Hematopoietic multipotent progenitor cell (in vitro differentiated cells): ENCODE measurements at regions not wholly inside any gene's neighbourhood (a gene's known extent, or its start where the extent isn't known, plus 50 kb on each side); places are given as distances from the start of the nearest gene placed in this dataset.
A peak's percentile ranks its signal among the peaks of the same experiment; 100 is the strongest.

Experiments
- DNase-seq, 3 donors: peaks; one replicate each; pipeline ENCODE4 v3.0.0-alpha.2; 2011 to 2015; ENCODE audit warnings: low read depth in 2 of 3, low spot score in 2 of 3

GRCh38 chr4:171202908-171203307 is 610.3 kb upstream of the GALNTL6 start:
- DNase-seq, result no peak

DNA sequence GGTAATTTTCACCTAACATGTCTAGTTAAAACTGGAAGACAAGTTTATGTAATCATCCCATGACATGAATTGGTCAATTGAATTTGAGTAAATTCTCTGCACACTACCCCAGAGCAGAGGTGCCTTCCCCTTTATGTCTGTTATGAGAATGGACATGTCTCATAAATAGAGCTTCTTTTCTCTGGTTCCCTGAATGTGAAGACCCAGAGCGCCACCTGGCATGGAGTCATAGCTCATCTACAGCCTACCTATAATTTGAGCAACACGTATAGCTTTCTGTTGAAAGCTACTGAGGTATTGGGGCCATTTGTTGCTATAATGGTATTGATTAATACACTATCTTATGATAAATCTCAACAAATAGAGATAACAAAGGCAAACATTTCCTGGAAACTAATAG is 626.5 kb upstream of the GALNTL6 start:
- DNase-seq, result peak in 2 of 3 donors; percentile 16 to 36

DNA sequence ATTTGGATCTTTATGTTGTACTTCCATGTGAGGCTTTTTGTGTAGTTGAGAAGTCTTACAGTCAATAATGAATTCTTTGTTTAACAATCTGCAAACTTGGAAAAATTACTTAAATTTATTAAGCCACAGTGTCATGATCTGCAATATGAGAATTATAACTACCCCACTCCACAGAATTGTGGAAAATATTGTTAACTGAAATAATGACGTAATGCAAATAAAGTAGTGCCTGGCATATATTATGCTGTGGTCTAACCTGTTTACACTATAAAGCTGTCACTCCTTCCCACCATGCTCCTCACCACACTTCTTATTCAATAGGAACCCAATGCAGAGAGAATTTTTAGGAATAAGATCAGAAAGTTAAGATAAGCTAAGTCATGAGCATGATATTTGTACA is 632.1 kb upstream of the GALNTL6 start:
- no peak for DNase-seq

DNA sequence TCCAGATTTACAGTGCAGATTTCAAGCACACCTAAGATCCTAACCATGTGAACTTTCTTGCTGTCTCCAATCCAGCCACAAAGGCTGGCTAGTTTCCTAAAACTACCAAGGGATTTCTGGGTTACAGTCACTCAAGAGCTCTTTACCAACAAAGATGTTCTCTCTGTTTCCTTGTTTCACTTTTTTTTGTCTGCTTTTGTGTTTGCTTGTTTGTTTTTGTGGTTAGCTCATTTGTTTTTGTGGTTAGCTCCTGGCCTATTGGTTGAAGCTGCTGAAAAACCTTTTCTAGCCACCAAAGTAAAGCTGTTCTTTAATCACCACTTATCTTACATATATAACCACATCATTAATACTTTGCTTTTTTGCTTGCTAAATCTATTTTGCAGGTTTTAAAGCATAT is 642.5 kb upstream of the GALNTL6 start:
- DNase-seq, result no peak

GRCh38 chr4:171169396-171169795 is 643.8 kb upstream of the GALNTL6 start:
- DNase-seq, result no peak

GRCh38 chr4:171162478-171162877 is 650.7 kb upstream of the GALNTL6 start:
- no peak for DNase-seq

DNA sequence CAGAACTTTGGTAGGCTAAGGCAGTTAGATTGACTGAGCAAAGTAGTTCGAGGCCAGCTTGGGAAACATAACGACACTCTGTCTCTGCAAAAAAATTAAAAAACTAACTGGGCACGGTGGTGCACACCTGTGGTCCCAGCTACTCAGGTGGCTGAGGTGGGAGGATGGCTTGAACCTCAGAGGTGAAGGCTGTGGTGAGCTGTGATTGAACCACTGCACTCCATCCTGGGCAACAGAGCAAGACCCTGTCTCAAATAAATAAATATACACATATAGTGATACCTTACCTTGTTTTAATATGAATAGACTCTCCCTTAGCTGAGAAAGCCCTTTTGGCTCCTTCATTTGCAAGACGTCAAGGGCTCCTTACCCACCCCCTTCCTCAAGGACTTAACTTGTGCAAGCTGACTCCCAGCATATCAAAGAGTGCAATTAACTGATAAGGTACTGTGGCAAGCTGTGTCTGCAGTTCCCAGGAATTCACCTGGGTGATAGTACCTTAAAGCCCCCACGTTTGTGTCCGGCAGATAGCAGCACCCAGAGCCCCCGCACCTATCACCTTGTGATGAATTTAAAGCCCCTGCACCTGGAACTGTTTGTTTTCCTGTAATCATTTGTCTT is 655.6 kb upstream of the GALNTL6 start:
- DNase-seq, result no peak

DNA sequence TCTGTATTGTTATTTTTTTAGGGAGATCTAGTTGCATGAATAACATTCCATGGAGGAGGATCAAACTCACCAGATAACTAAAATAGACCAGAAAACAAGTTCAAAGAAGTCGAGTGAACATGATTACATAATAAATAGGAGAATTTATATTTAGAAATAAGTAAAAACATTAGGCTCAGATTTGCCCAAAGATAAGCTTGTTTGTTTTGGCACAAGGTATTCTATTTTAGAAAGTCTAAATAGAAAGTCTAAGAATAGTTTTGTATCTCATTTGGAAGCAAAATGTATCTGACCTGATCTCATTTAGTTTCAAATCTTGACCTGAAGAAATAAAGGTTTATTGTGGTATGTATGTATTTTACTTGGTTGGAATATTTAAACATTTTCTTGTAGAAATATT is 670.6 kb upstream of the GALNTL6 start:
- no peak for DNase-seq

DNA sequence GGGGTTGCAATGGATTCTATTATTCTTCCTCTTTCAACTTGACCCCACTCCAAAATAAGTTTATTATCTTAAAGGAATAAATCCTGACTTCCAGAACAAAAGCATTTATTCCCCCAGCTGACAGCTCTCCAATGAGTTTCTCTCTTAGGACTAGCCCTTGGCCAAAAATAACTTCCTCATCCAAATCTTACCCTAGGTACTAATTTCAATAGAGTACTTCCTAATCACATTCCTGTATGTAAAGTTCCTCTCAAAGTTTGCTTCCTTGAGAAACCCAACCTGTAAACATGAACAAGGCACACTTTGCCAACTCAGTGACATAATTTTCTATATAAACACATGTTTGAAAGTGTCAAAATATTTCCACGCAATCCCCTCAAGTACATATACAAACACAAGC is 671.2 kb upstream of the GALNTL6 start:
- DNase-seq, result no peak

- DNase-seq, result no peak
Measured at GRCh38 chr4:171130256-171130801, 682.9 kb upstream of the GALNTL6 start.

DNA sequence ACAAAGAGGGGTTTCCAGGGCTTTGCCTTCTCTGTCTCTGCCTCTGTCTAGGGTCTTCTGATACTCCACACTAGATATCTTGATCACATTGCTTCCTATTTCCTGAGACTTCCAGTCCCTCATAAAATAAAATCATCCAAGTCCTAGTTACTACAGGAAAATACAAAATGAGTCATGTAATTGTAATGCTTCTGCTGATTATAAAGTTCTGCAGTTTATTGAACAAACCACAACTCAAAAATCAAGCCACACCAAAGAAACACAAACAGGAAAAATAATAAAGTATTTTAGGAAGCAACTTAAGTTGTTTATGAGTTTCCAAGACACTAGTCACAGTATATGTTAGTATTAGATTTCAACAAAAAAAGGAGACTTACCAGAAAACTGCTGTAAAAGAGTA is 695.1 kb upstream of the GALNTL6 start:
- DNase-seq, result no peak

DNA sequence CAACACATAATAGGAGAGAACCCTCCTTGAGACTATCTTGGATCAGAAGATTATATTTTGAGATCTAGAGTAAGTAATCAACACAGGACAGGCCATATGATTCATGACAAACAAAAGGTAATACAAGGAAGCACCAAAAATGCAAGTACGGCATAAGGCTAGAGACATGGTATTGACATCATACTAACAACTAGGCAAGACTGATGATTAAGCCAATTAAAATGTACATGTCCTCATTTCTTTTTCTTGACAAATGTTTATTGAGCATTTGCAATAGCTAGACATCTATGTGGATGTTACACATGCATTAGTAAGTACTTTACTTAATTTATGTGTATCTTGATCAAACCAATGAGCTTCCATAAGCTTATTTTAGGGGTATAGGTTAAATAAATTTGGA is 695.7 kb upstream of the GALNTL6 start:
- DNase-seq, result no peak

GRCh38 chr4:171101845-171102244 is 711.4 kb upstream of the GALNTL6 start:
- peak in 1 of 3 donors; percentile 16 for DNase-seq

DNA sequence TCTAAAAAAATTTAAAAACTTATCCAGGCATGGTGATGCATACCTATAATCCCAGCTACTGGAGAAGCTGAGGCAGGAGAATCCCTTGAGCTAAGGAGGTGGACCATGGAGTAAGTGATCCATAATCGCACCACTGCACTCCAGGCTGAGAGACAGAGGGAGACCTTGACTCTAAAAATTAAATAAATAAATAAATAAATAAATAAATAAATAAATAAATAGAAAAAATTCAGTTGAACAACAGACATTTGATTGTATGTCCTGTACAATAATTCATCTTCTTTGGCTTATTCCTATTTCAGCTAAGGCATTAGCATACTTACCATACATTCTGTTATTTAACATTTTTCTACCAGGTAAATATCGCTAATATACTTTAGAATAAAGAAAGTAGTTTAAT is 726.1 kb upstream of the GALNTL6 start:
- DNase-seq, result no peak

DNA sequence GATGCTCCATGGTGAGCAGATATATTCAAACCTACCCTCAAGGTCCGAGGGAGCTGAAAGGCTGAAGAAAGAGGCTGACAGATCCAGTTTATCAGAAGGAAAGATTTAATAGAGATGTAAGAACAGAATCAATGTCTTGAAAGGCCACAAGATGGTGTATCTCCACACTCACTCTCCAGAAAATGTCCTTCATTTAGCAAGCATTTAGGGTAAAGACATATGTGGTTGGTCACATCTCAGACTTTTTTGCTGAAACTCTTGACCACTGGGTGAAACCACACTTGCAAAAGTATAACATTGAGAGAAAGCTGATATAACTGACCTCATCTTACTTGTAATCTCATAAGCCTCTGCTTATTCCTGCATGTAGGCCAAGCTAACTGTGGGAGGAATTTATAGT is 745.8 kb upstream of the GALNTL6 start:
- DNase-seq, result no peak

GRCh38 chr4:171049380-171049779 is 763.8 kb upstream of the GALNTL6 start:
- DNase-seq, result no peak

DNA sequence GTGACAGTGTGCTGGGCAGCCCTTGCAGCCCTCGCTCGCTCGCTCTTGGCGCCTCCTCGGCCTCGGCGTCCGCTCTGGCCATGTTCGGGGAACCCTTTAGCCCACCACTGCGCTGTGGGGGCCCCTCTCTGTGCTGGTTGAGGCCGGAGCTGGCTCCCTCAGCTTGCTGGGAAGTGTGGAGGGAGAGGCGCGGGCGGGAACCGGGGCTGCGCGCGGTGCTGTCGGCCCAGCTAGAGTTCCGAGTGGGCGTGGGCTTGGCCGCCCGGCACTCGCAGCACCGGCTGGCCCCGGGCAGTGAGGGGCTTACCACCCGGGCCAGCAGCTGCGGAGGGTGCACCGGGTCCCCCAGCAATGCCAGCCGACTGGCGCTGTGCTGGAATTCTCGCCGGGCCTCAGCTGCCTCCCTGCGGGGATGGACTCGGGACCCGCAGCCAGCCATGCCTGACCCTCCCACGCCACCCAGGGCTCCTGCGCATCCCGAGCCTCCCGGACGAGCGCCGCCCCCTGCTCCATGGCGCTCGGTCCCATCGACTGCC is 770.1 kb upstream of the GALNTL6 start:
- no peak for DNase-seq

DNA sequence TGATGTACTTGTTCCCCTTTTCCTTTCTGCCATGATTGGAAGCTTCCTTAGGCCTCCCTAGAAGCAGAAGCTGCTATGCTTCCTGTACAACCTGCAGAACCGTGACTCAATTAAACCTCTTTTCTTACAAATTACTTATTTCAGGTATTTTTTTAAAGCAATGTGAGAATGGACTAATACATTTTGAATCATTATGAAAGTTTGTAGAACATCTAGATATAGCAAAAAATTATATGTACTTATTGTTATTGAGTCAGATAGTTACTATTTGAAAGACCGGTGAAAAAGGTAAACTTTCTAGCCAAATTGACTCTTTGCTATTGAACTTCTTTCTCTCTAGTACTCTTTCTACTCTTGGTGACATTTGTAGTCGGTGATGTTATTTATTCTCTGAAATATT is 777.3 kb upstream of the GALNTL6 start:
- no peak for DNase-seq

DNA sequence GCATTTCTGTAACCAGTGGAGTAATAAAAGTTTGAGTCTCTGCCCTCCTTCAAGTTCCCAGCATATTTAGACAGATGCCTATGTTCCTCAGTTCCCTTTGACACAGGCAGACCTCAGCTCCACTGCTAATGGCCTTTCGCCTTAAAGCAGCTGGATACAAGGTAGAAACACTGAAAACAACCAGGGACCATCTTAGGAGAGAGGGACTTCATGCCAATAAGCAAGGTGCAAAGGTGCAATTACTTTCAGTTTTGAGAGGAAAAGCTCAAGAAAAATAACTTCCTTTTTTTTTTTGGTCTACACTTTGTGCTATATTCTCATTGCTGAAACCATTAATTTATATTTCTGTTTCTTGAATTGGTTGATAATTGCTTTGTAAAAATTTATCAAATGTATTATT is 781.9 kb upstream of the GALNTL6 start:
- peak in 2 of 3 donors; percentile 27 to 56 for DNase-seq

DNA sequence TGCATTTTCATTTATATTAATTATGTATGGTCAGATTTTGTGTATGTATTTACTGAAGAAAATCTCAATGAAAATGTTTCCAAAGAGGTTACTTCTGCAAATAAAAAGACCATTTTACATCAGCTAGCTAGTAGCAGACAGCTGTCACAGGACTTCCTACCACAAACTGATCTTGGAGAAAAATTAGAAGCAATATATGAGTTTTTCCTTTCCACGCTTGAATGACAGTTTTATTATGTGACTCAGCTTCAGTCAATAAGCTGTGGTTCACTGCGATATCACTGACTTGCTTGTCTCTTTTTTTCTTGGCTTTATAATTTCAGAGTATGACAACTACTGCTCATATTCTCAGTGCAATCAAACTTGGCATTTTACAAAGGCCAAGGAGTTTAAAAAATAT is 787.4 kb upstream of the GALNTL6 start:
- DNase-seq, result peak in 2 of 3 donors; percentile 69 to 92

GRCh38 chr4:171025343-171025742 is 787.9 kb upstream of the GALNTL6 start:
- DNase-seq, result no peak

GRCh38 chr4:171024720-171025303 is 788.4 kb upstream of the GALNTL6 start:
- DNase-seq, result no peak
